ENCODE measurements at regions not wholly inside any gene's neighbourhood (a gene's known extent, or its start where the extent isn't known, plus 50 kb on each side); places are given as distances from the start of the nearest gene placed in this dataset.

- TF ChIP-seq CTCF (IDR thresholded peaks at IDR 0.05): no peak
- no peak for TF ChIP-seq POLR2A (IDR thresholded peaks at IDR 0.05)
- TF ChIP-seq POLR2AphosphoS5 (IDR thresholded peaks at IDR 0.05): no peak
Measured at GRCh38 chr2:4066217-4066616, 362.8 kb downstream of the DCDC2C start.

Data from breast epithelium (tissue), 3 donors.